Fibroblast of mammary gland (primary cell): ENCODE measurements at regions not wholly inside any gene's neighbourhood (a gene's known extent, or its start where the extent isn't known, plus 50 kb on each side); places are given as distances from the start of the nearest gene placed in this dataset.

Experiments
- DNase-seq: peaks from one replicate; pipeline ENCODE4 v3.0.0-alpha.2; 2010; ENCODE audit warnings: low read depth
- H3K4me3 ChIP-seq: 2 replicates; pipeline ENCODE4 v1.5.1; 2011; ENCODE audit warnings: low read depth, mild to moderate bottlenecking, low read length, moderate library complexity; ENCODE audit not compliant: control insufficient read depth
- TF ChIP-seq, protein P1 (sequence below): conservative IDR thresholded peaks from 2 replicates; pipeline ENCODE4 v1.5.1; 2011; ENCODE audit warnings: low read depth, low read length, inconsistent platforms; ENCODE audit not compliant: control insufficient read depth, insufficient read depth

DNA sequence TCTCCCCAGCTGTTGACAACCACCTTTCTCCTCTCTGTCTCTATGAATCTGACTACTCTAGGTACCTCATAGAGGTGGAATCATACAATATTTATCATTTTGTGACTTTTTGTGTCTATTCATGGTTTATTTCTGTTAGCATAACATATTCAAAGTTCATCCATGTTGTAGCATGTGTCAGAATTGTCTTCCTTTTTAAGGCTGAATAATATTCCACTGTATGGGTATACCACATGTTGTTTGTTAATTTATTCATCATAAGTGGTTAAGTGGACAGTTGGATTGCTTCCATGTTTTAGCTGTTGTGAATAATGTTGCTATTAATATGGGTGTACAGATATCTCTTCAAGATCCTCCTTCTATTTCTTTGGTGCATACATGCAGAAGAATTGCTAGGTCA is 69.9 kb upstream of the COMTD1 start:
- no peak overlapping the region for H3K4me3 ChIP-seq
- TF ChIP-seq, protein P1, sequence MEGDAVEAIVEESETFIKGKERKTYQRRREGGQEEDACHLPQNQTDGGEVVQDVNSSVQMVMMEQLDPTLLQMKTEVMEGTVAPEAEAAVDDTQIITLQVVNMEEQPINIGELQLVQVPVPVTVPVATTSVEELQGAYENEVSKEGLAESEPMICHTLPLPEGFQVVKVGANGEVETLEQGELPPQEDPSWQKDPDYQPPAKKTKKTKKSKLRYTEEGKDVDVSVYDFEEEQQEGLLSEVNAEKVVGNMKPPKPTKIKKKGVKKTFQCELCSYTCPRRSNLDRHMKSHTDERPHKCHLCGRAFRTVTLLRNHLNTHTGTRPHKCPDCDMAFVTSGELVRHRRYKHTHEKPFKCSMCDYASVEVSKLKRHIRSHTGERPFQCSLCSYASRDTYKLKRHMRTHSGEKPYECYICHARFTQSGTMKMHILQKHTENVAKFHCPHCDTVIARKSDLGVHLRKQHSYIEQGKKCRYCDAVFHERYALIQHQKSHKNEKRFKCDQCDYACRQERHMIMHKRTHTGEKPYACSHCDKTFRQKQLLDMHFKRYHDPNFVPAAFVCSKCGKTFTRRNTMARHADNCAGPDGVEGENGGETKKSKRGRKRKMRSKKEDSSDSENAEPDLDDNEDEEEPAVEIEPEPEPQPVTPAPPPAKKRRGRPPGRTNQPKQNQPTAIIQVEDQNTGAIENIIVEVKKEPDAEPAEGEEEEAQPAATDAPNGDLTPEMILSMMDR, result no peak
- no peak for DNase-seq

DNA sequence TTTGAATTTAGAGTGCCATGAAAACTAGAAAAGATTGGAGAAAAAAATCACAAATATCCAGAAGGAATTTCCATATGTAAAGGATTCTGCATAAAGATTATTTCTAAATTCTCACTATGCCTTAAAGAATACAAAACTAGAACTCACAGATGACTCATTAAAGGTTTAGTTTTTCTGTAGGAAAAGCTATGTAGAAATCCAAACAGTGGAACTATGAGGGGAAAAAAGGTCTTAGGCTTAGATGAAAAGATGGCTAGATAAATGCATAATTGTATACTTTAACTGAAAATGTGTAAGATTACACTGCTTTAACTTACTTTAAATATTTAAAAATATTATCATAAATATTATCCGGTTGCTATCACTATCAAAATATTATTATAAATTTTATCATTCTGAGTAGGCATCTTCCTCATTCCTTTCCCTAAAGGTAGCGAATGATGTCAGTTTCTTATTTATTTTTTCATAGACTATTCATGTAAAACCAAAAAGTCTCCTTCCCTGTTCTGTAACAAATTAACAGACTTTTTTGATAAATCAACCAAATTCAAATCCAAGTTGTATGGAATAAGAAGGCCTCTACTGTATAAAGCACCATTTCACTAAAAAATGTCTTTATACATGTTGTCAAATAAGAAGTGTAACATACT is 69.1 kb upstream of the COMTD1 start:
- no peak overlapping the region for H3K4me3 ChIP-seq
- DNase-seq, result no peak
- TF ChIP-seq, protein P1, result no peak

DNA sequence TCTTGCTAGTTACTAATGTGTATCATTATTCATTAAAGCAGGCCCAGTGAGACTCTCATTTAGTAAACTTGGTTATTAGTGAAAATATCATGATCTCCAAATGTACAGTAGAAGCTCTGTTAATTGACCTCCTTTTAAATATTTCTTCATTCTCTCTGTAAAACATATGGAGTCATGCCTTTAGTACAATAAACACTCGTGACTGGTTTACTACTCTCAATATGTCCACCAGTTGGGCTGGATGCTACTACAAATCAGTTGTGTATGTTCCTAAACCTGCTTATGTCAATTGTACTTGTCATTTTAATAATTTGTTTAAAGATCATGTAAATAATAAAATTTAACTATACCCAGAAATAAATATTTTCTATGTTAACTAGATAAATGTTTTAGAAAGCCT is 68.6 kb upstream of the COMTD1 start:
- no peak for DNase-seq
- H3K4me3 ChIP-seq, result no peak overlapping the region
- TF ChIP-seq, protein P1, result no peak

DNA sequence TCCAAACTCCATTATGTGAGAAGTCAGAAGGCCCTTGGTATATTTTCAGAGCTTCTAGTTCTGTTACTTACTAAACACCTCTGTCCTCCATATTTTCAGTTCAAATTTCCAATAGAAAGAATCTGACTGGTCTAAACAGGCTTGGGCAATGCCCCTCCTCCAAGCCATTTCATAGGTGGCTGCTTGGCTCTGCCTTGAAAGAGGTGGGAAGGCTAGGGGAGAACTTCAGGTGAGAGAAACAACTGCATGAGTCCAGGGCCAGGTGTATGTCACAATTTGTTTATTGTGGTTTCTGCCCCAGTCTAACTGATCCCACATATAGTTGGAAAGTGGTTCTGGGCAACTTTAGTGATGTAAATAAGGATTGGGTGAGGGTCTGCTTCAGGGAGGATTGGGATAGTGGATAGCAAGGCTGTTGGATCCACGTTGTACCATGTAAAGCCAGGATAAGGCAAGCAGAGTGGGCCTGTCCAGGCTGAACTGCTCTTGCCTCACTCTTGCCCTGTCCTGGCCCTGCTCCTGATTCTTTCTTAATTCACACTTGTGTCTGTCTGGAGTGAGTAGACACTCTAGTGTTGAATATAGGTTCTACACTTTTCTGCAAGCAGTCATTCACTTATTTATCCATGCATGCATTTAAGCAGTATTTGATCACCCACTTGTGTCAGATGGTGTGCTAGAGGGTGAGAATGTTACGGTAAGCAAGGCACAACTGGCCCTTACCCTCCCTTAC is 67.5 kb upstream of the COMTD1 start:
- H3K4me3 ChIP-seq, result no peak overlapping the region
- TF ChIP-seq, protein P1, result no peak
- DNase-seq, result no peak

DNA sequence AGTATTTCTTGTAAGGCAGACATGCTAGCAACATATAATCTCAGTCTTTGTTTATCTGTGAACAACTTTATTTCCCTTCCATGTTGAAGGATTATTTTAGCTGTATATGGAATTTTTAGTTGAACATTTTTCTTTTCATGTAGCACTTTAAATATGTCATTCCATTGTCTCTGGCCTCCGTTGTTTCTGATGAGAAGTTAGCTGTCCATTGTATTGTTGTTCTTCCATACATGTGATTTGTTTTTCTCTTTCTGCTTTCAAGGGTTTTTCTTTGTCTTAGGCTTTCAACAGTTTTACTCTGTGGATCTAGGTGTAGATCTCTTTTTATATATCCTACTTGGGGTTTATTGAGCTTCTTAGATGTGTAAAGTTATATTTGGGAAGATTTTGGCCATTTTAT is 66.3 kb upstream of the COMTD1 start:
- TF ChIP-seq, protein P1, result no peak
- no peak for DNase-seq
- H3K4me3 ChIP-seq, result no peak overlapping the region

DNA sequence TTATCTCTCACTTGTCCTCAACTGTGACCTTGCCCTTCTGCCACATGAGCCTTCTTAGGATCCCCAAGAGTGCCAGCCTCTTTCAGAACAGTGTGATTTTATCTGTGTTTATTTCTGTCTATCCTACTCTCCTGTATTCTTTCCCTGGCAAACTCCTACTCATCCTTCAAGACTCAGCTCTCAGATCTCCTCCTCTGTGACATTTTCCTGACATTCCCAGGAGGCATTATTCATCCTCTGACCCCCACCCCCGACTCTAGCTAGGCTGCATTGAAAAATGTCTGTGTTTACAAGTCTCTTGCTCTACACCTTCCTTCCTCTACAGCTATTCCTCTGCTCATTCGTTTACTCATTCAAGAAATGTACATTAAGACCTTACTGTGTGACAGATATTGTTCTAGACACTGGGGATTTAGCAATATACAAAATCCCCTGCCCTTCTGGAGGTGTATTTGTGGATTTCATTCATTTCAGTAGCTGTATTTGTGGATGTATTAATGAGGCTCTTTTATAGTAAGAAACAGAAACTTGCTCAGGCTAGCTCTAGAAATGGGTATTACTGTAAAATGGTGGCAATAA is 61.4 kb upstream of the COMTD1 start:
- H3K4me3 ChIP-seq, result no peak overlapping the region
- no peak for DNase-seq
- TF ChIP-seq, protein P1, result no peak
